D341Med (cell line): ENCODE measurements at regions not wholly inside any gene's neighbourhood (a gene's known extent, or its start where the extent isn't known, plus 50 kb on each side); places are given as distances from the start of the nearest gene placed in this dataset.

Experiments used
- DNase-seq: peaks from one replicate; pipeline ENCODE4 v3.0.0; 2012; ENCODE audit warnings: low spot score

DNA sequence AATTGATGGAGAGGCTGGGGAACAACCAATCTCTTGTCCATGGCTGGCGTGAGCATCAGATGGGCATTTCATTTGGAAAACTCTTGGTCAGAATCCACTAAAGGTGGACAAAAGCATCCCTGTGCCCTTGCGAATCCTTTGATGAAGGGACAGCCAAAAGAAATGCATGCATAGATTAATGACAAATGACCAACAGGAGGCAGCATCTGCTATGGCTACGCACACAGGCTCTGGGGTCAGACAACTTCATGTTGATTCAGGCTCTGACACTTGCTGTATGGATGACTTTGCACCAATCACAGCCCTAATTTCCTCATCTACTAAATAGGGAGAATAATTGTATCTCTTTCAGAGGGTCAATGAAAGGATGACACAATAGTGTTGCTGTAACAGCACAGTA, 117.5 kb downstream of the ASCL4 start:
- no peak for DNase-seq

DNA sequence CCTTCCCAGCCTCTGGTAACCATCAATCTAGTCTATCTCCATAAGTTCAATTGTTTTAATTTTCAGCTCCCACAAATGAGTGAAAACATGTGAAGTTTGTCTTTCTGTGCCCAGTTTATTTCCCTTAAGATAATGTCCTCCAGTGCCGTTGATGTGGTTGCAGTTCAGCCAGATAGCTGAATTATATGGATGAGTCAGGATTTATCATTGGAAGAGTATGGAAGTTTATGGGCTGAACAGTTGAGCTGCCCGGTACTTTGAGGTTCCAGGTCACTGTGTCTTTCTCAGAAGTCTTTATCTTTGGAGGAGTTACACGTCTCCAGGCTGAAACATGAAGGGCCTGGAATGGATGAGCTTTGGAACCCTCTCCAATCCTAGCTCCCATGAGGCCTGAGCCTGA, 120.1 kb downstream of the ASCL4 start:
- DNase-seq = no peak

DNA sequence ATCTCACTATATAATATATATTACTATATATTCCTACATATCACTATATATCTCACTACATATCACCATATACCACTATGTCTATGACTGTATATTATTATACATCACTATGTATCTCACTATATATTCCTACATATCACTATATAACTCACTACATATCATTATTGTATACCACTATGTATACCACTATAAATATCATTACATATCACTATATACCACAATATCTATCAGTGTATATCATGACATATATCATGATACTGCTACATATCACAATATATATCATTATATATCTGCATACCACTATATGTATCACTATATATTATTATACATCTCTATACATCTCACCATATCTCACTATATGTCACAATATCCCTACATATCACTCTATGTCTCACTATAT, 121.5 kb downstream of the ASCL4 start:
- no peak for DNase-seq

DNA sequence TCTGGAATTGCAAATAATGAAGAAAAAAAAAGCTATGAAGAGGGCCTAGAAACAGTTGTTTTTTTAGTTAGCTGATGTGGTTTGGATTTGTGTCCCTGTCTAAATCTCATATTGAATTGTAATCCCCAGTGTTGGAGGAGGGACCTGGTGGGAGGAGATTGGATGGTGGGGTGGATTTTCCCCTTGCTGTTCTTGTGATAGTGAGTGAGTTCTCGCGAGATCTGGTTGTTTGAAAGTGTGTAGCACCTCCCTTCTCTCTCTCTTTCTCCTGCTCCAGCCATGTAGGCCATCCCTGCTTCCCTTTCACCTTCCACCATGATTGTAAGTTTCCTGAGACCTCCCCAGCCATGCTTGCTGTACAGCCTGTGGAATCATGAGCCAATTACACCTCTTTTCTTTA, 126.1 kb downstream of the ASCL4 start:
- no peak for DNase-seq

DNA sequence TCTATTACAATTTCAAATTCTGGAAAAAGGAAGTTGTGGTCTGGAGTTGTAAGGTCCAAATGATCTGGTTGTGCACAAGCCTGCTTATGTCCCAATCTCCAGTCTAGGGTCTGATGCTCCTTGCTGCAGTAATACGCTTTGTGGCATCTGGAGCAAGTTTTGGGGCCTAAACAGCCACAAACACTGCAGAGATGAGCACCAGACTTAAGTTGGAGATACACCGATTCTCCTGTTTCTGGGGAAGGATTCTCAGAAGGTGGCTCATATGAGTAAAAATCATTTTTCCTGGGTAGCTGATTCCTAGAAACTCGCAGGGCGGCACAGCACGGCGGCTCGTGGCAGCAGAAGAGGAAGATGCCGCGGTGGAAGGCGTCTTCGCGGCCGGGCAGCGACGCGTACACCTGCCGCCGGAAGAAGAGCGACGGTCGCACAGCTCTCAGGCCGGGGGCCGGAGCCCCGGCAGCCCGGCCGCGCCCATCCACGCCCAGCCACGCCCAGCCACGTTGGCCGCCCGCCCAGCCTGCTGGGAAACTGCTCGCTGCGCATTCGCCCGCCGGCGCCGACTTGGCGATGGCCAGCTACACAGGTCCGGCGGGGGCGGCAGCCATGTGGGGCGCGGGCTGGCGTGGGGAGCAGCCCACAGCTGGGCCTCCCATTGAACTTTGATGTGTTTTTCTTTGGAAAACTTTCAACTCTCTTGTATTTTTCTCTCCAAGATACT, 129.0 kb downstream of the ASCL4 start:
- DNase-seq = peak; percentile 86

DNA sequence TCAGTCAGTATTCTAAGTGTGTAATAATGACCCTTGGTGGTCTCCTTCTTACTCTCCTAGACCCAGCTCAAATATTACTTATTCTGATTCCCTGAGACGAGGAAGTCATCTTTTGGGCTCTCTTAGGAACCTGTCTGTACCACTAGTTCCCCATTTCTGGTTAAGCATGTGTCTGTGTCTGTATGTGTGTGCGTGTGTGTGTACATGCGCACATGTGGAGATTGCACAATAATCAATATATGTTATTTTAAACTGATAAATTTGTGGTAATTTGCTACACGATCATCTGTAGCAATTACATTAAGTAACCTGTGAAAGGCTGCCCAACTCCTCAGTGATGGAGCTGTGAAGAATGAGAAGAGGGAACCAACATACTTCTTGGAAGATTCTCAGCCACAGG, 132.2 kb downstream of the ASCL4 start:
- DNase-seq = no peak

DNA sequence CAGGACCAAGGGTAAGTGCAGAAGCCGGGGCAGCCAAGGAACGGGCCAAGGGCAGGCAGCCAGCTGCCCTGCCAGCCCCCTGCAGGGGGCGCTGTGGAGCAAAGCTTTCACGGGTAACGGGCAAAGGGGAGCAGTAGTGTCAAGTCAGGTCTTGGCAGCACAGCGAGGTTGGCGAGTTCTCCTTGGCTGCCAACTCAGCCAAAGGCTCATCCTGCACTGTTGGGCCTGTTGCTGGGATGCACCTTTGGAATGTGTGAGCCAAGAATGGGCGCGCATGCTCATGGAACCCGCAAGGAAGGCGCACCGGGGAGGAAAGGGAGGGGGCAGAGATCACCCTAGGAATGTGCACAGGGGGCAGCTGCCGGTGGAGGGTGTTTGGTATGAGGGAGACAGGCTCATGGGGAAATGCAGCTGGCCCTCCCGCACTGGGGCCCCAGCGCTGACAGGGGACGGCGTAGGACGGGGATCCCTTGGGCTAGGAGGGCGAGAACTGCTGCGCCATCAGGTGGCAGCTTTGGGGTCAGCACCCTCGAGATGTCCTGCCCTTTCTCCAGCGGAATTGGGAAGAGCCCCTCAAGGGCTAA, 138.0 kb downstream of the ASCL4 start:
- peak; percentile 59 for DNase-seq

DNA sequence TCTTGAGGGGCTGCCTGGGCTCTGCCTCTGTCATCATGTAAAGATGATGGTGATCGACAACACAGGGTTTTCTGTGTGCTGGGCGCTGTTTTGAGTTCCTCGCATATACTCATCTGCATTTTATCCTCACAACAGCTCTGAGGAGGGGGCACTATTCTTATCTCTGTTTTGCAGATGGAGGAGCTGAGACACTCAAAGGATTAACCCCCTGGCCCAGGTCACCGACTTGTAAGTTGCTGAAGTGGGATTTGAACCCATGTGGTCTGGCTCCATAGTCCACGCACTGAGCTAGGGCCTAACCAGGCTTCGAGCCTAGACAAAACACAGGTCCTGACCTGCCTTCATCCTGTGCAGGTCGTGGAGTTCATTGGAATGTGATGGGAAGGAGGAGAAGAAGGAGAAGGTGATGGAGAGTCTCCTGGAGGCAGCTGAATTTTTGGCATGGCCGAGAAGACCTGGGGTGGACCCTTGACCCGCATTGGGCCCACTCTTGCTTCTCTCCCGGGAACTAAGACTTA, 140.0 kb downstream of the ASCL4 start:
- no peak for DNase-seq

DNA sequence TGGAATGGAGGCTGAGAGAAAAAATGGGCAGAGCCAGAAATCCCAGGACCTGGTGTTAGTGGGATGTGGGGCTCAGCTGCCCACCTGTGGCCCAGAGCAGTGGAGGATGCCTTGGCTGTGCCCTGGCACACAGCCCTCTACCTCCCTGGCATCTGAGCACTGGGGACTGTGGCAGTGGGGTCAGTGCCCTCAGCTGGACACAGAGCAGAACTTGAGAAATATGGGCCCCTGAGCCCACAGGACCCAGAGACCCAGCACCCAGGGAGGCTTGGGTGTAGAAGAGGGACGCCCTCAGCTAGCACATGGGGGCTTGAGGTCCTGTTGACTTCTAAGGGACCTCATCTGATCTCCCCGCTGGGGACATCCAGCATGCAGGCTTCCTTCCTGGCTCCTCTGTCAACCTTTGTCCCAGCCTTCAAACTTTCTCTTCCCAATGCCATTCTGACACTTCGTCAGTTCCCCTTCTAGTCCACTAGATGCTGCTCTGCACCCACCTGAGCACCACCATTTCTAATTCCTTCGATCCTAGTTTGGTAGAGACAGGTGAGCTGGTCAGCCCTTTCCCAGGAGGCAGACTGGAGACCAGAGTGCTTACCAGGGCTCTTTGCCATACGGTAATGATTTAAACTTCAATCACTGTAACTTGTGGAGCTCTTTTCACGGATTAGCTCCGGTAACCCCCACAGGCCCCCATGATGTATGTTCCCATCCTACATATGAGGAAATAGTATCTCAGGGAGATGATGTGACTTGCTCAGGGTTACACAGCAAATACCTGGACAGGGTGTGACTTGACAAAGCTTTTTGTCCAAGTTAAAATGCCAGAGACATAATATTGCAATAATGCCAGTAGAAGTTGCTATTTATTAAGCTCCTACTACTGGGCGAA, 143.7 kb downstream of the ASCL4 start:
- DNase-seq = peak; percentile 45

DNA sequence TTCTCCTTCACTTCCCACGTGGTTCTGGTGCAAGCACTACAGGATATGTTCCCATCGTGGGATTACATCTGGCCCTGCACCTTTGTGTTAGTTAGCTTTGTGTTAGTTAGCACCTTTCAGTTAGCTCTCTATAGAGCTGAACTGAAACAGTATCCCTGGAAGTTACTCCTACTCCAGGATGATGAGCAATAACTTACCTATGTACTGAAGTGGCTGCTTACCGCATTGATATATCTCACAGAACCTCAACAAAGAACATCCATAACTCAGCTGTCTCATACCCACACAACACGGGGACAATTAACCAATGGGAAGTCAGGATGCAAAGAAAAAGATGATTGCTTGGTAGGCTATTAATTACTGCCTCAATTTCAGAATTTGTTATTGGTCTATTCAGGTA, 146.6 kb downstream of the ASCL4 start:
- DNase-seq = no peak

DNA sequence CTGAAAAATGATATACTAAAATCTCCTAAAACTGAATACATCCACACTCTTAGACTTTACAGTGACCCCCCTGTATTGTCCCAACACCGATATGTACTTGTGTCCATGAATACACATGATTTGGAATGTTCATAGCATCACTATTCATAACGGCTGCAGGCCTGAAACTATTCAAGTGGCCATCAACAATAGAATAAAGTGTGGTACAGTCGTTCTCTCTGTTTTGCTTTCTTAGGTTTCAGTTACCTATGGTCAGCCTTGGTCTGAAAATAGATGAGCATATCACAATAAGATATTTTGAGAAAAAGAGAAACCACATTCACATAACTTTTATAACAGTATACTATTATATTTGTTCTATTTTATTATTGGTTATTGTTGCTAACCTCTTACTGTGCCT, 150.6 kb downstream of the ASCL4 start:
- no peak for DNase-seq

DNA sequence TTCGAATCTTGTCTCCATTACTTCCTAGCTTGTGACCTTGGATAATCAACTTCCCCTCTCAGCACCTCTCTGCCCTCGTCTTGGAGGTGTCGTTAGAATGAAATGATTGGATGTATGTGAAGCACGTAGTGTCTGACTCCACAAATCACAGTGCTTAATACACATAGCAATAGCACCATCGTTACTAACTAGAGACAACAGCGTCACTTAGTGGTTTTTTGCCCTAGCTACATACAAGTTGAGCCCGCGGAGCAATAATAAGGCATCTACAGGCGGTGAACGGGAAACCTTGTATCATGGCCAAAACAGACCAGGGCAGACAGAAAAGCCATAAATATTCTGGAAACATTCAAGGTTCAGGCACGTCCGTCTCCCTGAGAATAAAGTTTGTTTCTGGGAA, 154.9 kb downstream of the ASCL4 start:
- DNase-seq = peak; percentile 67

DNA sequence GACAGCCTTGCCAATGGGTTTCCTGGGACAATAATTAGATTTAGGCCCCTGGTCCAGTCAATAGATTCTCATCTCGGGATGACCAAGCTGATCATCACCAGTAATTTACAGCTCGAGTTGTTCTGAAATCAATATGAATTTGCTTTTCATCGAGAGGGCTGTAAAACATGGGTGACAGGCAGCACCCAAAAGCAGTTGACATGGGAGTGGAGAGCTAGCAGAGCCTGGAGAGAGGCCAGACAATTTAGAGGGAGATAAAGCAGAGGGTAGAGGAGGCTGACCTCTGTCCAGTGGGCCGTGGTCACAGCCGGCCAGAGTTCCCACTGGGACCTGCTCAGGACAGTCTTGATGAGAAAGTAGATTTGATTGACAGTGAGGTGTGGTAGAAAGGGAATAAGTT, 157.3 kb downstream of the ASCL4 start:
- DNase-seq = no peak

DNA sequence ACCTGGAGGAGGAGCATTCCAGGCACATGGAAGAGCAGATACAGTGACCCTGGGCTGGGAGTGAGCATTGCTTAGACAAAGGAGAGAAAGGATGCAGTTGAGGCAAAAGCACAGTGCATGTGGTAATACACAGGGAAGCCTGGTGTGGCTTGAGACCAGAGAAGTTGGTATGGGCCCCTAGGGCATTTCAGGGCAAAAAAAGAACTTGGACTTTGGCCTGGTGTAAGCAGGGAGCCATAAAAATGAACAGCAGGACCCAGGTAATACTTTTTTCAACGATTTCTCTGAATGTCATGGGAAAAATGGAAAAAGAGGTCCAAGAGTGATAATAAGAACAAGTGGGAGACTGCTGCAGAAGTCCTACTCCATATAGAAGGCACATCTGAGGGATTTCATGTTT, 163.9 kb downstream of the ASCL4 start:
- no peak for DNase-seq

DNA sequence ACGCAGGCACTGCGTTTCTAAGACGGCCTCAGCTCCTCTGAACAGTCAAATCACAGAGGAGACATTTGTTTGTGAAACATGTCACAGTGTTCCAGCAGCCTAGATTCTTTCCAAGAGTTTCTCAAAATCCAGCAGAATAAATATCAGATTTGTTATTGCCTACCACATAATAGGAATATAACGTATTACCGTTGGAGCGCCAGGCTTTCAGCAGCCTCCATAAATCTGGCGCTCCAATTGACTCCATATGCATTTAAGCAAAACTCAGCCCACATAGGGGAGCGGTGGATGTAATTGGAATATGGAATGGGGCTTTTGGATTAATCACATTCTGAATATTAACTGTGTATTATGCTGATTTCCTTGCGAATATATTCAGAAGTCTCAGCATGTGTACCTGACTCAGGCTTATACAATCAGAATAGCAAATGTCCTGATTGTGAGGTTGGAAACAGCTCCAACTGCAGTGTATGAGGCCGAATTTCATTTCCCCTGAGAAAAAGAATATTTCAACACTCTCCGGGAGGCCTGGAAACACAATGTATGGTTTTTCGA, 174.0 kb downstream of the ASCL4 start:
- no peak for DNase-seq

DNA sequence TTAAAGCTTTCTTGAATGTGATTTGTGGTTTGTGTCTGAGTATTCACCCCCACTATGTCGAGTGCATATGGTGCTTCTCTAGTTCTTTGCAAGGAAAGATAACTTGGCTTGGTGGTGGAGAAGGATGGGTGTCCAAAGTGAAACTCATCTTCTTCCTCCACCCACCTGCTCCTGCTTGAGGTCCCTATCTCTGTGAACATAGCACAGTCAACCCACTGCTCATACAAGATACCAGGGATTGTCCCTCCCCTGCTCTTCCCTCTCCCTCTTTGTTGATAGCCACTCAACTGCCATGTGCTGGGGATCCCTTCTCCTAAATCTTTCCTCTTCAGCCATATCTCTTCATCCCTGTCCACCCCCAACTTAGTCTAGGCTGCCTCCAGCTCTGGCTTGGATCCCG, 176.5 kb downstream of the ASCL4 start:
- no peak for DNase-seq

DNA sequence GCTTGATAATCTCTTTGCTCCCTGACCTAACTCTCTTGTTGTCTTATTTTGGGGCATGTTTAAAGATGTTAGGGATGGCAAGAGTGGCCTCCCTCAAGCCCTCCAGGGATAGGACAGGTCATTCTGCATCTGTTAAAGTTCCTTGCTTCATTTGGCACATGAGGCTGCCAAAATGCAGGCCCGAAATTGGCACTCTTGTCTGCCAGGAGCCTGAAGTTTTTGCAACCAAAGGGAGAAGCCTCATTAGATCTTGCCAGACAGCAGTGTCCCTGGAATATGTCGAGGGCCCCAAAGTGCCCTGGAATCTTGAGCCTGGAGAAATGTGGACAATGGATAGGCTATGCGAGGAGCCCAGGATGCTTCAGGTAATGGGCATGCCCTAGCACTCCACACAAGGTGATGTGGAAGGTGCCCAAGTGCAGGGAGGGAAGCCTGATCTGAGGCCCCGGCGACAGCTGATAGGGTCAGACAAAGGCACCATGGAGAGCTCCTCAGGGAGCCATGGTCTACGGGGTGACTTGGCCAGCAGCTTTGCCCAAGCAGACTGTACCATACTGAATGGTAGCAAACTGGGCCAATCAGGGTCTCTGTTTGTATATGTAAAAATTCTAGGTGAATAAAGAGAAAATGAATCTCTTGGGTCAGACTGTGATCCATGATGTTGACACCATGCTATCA, 173.0 kb upstream of the WSCD2 start:
- DNase-seq = no peak

DNA sequence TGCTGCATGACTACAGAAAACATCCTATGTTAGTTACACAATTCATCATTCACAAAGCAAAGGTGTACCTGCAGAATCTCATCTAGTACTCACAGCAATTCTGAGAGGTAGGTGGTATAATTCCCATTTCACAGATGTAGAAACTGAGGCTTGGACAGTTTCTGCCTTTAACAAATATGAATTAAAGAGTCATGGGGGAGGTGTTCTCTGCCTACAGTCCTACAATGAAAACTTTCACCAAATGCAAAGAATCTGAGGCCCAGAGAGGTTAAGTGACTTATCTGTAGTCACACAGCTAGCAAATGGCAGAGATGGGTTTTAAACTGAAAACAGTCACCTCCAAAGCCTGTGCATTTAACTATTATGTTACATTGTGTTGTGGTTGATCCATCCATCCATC, 171.6 kb upstream of the WSCD2 start:
- DNase-seq = no peak

DNA sequence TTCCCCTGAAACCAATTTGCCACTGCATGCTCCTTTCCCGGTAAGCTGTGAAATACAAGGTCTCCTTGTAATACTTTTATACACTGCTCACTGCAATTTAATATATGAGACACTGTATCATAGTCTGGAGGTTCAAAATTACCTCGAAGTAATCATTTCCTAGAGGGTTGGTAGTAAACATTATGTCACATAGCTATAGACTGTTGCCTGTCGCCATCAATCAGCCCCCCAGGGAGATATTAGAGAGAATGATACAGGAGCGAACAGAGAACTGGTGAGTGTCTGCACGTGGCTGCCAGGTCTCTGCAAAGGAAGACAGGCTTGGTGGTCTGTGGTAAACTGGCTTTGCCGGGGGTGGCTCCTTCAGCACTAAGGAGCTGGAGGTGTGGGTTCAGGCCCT, 165.5 kb upstream of the WSCD2 start:
- no peak for DNase-seq

DNA sequence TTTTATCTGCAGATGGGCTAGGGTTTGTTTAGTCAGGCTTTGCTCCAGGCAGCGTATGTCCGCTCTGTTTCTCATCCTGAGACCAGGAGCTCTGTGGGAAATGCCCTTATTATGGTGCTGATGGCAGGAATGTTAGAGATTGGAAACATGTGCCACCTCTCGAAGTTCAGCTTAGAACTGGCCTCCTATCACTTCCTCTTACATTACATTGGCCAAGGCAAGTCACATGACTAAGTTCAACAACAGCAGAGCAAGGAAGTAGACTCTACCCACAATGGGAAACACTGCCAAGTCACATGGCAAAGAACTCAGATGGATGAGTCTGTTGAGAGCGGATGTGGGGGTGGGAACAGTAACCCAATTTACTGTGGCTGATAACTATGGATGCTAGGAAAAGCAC, 161.9 kb upstream of the WSCD2 start:
- no peak for DNase-seq

DNA sequence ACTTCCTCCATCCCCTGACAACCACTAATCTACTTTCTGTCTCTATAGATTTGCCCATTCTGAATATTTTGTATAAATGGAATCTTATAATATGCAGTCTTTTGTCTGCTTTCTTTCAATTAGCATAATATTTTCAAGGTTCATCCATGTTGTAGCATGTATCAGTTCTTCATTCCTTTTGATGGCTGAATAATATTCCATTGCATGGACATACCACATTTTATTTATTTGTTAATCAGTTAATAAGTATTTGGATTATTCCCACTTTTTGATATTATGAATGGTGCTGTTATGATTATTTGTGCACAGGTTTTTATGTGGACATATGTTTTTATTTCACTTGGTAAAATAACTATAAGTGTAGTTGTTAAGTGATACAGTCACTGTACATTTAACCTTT, 155.1 kb upstream of the WSCD2 start:
- no peak for DNase-seq

DNA sequence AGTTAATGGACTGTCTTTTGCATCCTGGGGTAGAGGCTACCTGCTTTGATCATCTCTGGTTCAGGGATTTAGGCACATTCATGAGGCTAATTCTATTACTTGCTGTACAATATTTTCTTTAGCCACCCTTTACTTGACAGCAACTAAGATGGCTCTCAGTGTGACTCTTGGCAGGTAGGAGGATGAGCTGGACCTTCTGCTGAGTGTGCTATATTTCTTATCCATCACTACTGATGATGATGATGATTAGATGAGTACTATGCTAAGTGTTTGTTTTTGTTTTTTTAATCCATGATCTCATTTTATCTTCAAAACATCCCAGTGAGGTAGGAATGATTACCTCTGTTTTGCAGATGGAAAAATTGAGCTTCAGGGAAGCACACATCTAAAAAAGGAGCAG, 152.8 kb upstream of the WSCD2 start:
- DNase-seq = no peak
